GM12878 (cell line): ENCODE measurements at regions not wholly inside any gene's neighbourhood (a gene's known extent, or its start where the extent isn't known, plus 50 kb on each side); places are given as distances from the start of the nearest gene placed in this dataset.

Experiments
- ATAC-seq: fragments of 200-7000 bp; cut with Tn5 transposase; 3 replicates; pipeline ENCODE4 v1.9.1; 2020; ENCODE audit warnings: mild to moderate bottlenecking, moderate library complexity
- BruUV-seq: library from RNA; stranded (reverse); fragments of 400-500 nt; replicated peaks from 2 replicates; lab custom pipeline; 2021; lab: Mats Ljungman, UMichigan
- CTCF ChIA-PET: fragments of 300-600 bp; sonication (Branson Sonifier 250); formaldehyde crosslinking; extraction: SDS; loops from one replicate; lab custom pipeline; 2021; ENCODE audit warnings: inconsistent platforms; lab: Yijun Ruan, JAX
- POLR2A ChIA-PET: fragments of 350-600 bp; formaldehyde crosslinking; extraction: SDS; loops from one replicate; lab custom pipeline; 2021; ENCODE audit warnings: inconsistent platforms; lab: Charles Lee
- RAD21 ChIA-PET: fragments of 300-600 bp; sonication (Branson Sonifier 250); formaldehyde crosslinking; loops from one replicate; lab custom pipeline; 2023; ENCODE audit warnings: antibody characterized with exemption; ENCODE audit not compliant: unreplicated experiment; lab: Charles Lee
- SMC1A ChIA-PET: fragments of 300-600 bp; sonication (Branson Sonifier 250); formaldehyde crosslinking; loops from one replicate; lab custom pipeline; 2023; ENCODE audit not compliant: unreplicated experiment, uncharacterized antibody; lab: Charles Lee
- DNase-seq: peaks from one replicate; pipeline ENCODE4 v3.0.0-alpha.2; 2011; ENCODE audit warnings: low read depth, low spot score
- FAIRE-seq: peaks from 3 replicates; lab custom pipeline; 2011; peaks lifted over from hg19 to GRCh38; lab: Jason Lieb, UNC
- H2AFZ ChIP-seq: 2 replicates; pipeline ENCODE4 v1.6.0; 2011; ENCODE audit warnings: low read depth, low read length, control low read depth; ENCODE audit not compliant: control insufficient read depth
- H3K27ac ChIP-seq: 2 replicates; pipeline ENCODE4 v1.5.1; 2011; ENCODE audit warnings: control low read depth; ENCODE audit not compliant: control insufficient read depth, insufficient read depth
- H3K27me3 ChIP-seq, 2 experiments: replicated peaks in 1 of 2; 2 replicates each; pipeline versions ENCODE4 v1.6.0 to v1.6.1; 2011; ENCODE audit warnings: low read length in 1 of 2; ENCODE audit not compliant: control insufficient read depth in 2 of 2, insufficient read depth in 2 of 2
- H3K36me3 ChIP-seq, 2 experiments: 2 replicates each; pipeline ENCODE4 v1.5.1; 2011; ENCODE audit warnings: low read length in 1 of 2; ENCODE audit not compliant: control insufficient read depth in 2 of 2, insufficient read depth in 2 of 2
- H3K4me1 ChIP-seq: 2 replicates; pipeline ENCODE4 v1.6.1; 2011; ENCODE audit warnings: mild to moderate bottlenecking, low read length, moderate library complexity, mixed read lengths; ENCODE audit not compliant: control insufficient read depth, insufficient read depth
- H3K4me2 ChIP-seq: 2 replicates; pipeline ENCODE4 v1.6.0; 2011; ENCODE audit warnings: control low read depth; ENCODE audit not compliant: control insufficient read depth, insufficient read depth
- H3K4me3 ChIP-seq: fragments of 200-600 bp; sonication (generic); 2 replicates; pipeline ENCODE4 v1.5.1; 2016
- H3K79me2 ChIP-seq: 2 replicates; pipeline ENCODE4 v1.6.0; 2011; ENCODE audit warnings: low read length; ENCODE audit not compliant: control insufficient read depth, insufficient read depth
- H3K9ac ChIP-seq: 2 replicates; pipeline ENCODE4 v1.8.0; 2011; ENCODE audit warnings: low read length, control low read depth, mixed read lengths; ENCODE audit not compliant: control insufficient read depth, insufficient read depth
- H3K9me3 ChIP-seq: replicated peaks from 3 replicates; pipeline ENCODE4 v1.5.1; 2011; ENCODE audit warnings: mild to moderate bottlenecking, low read length; ENCODE audit not compliant: control insufficient read depth, insufficient read depth
- H4K20me1 ChIP-seq: 2 replicates; pipeline ENCODE4 v1.6.0; 2011; ENCODE audit not compliant: control insufficient read depth, insufficient read depth
- BCL11A ChIP-seq: IDR thresholded peaks from 2 replicates; pipeline ENCODE4 v1.6.1; 2011; ENCODE audit warnings: low read depth, low read length
- CBFB ChIP-seq: IDR thresholded peaks from 2 replicates; pipeline ENCODE4 v1.6.1; 2016; ENCODE audit warnings: antibody characterized with exemption, low read depth
- CBX5 ChIP-seq: sonication (generic); IDR thresholded peaks from 2 replicates; pipeline ENCODE4 v1.6.1; 2016; ENCODE audit warnings: low read depth, moderate library complexity, mild to moderate bottlenecking, inconsistent platforms
- CEBPZ ChIP-seq: fragments of 150-350 bp; IDR thresholded peaks from 2 replicates; pipeline ENCODE4 v1.6.1; 2016; ENCODE audit warnings: low read depth, low read length
- ESRRA ChIP-seq: IDR thresholded peaks from 2 replicates; pipeline ENCODE4 v1.6.1; 2012; ENCODE audit warnings: mild to moderate bottlenecking, low read length, improper control_type of control experiment
- HSF1 ChIP-seq: fragments of 150-350 bp; IDR thresholded peaks from 2 replicates; pipeline ENCODE4 v1.6.1; 2014; ENCODE audit warnings: mild to moderate bottlenecking, low read depth, low read length
- IKZF1 ChIP-seq: fragments of 450-650 bp; conservative IDR thresholded peaks from 2 replicates; pipeline ENCODE4 v1.6.1; 2017; ENCODE audit warnings: antibody characterized with exemption, mild to moderate bottlenecking
- LARP7 ChIP-seq: fragments of 450-650 bp; IDR thresholded peaks from 2 replicates; pipeline ENCODE4 v1.6.1; 2017; ENCODE audit warnings: mild to moderate bottlenecking
- MXI1 ChIP-seq: fragments of 150-350 bp; IDR thresholded peaks from 2 replicates; pipeline ENCODE4 v1.6.1; 2011; ENCODE audit warnings: low read depth, mild to moderate bottlenecking, inconsistent platforms, low read length, improper control_type of control experiment
- MYB ChIP-seq: fragments of 150-350 bp; IDR thresholded peaks from 2 replicates; pipeline ENCODE4 v1.6.1; 2014; ENCODE audit warnings: mild to moderate bottlenecking, low read depth, low read length, borderline replicate concordance
- PAX5 ChIP-seq: IDR thresholded peaks from 2 replicates; pipeline ENCODE4 v1.6.1; 2011; ENCODE audit warnings: low read depth, low read length, borderline replicate concordance
- PML ChIP-seq: IDR thresholded peaks from 2 replicates; pipeline ENCODE4 v1.6.1; 2012; ENCODE audit warnings: low read length, inconsistent platforms
- POLR2A ChIP-seq: IDR thresholded peaks from 2 replicates; pipeline ENCODE4 v1.6.1; 2011; ENCODE audit warnings: low read depth, mild to moderate bottlenecking, low read length
- POU2F2 ChIP-seq: IDR thresholded peaks from 3 replicates; pipeline ENCODE4 v1.6.1; 2011; ENCODE audit warnings: low read depth, mild to moderate bottlenecking, low read length, borderline replicate concordance
- RELA ChIP-seq: fragments of 450-650 bp; IDR thresholded peaks from 2 replicates; pipeline ENCODE4 v1.8.0; 2014; ENCODE audit warnings: borderline replicate concordance; ENCODE audit not compliant: partially characterized antibody
- REST ChIP-seq: IDR thresholded peaks from 2 replicates; pipeline ENCODE4 v1.6.1; 2012; ENCODE audit warnings: mild to moderate bottlenecking, low read depth, low read length
- SUZ12 ChIP-seq: fragments of 200-600 bp; sonication (generic); IDR thresholded peaks from one replicate; pipeline ENCODE4 v1.6.1; 2018; ENCODE audit warnings: antibody characterized with exemption, mild to moderate bottlenecking; ENCODE audit not compliant: unreplicated experiment
- ZBED1 ChIP-seq: IDR thresholded peaks from 2 replicates; pipeline ENCODE4 v1.6.1; 2016; ENCODE audit warnings: borderline replicate concordance
- ZNF274 ChIP-seq: IDR thresholded peaks from one replicate; pipeline ENCODE4 v1.8.0; 2011; ENCODE audit not compliant: insufficient read length, insufficient read depth
- WGBS: methylation state at CpG from one replicate; pipeline ENCODE4 v1.1.6; 2016; ENCODE audit warnings: low lambda C conversion rate; ENCODE audit not compliant: insufficient replicate concordance, insufficient coverage; ENCODE audit errors: missing lambda C conversion rate; 5-methylcytosine and 5-hydroxymethylcytosine counted together
- in situ Hi-C: fragments of 300-500 bp; cut with MboI; formaldehyde crosslinking; loops from 9 replicates; pipeline ENCODE4 v1.14.3; 2018; ENCODE audit warnings: mixed read lengths
- intact Hi-C: fragments of 100-400 bp; cut with micrococcal nuclease; formaldehyde crosslinking; loops from one replicate; pipeline ENCODE4 v1.14.2; 2022; ENCODE audit not compliant: unreplicated experiment

GRCh38 chr2:198782734-198783133 is 675.0 kb downstream of the SATB2 start:
- Histone ChIP-seq H4K20me1 (no peaks in the 10 kb centered on the region), H3K4me2 (no peak overlapping the region), H3K36me3 (no peaks in the 10 kb centered on the region), H3K9me3 (no peaks in the 10 kb centered on the region), H3K4me3 (no peak overlapping the region), H3K4me1 (no peaks in the 10 kb centered on the region), H3K27ac (no peak overlapping the region), H2AFZ (no peak overlapping the region), H3K79me2 (no peaks in the 10 kb centered on the region), H3K27me3 (no peaks in the 10 kb centered on the region), H3K9ac (no peak overlapping the region)
- in situ Hi-C loops (no loop called here), intact Hi-C loops (no loop called here)
- no TSS peak for BruUV-seq
- FAIRE-seq (no peak), DNase-seq (no peak), ATAC-seq (no peak)
- RAD21 ChIA-PET: interaction anchor here (1.3 kb wide), 1 partner anchor 9 kb away, joined by 4 read pairs; no protein-coding TSS in a partner anchor
- CTCF ChIA-PET: interaction anchor here (0.9 to 1.7 kb wide), 2 partner anchors 8 to 9 kb away, joined by 3 to 7 read pairs; no protein-coding TSS in a partner anchor
- SMC1A ChIA-PET: interaction anchor here (0.8 to 11.9 kb wide), 5 partner anchors 10 to 126 kb away, joined by 3 to 130 read pairs (median 4); no protein-coding TSS in a partner anchor
- POLR2A ChIA-PET: no interaction called here
- TF ChIP-seq POU2F2 (no peak), ZNF274 (no peak), CBFB (no peak), ZBED1 (no peak), MYB (no peak), ESRRA (no peak), SUZ12 (no peak), MXI1 (no peak), PML (no peak), PAX5 (no peak), IKZF1 (no peak), BCL11A (no peak), CEBPZ (no peak), CBX5 (no peak), RELA (no peak), REST (no peak), LARP7 (no peak), POLR2A (no peak), HSF1 (no peak)
- WGBS: 2% methylated on average over 3 of the region's 3 CpGs
